ENCODE measurements at regions not wholly inside any gene's neighbourhood (a gene's known extent, or its start where the extent isn't known, plus 50 kb on each side); places are given as distances from the start of the nearest gene placed in this dataset.
A peak's percentile ranks its signal among the peaks of the same experiment; 100 is the strongest.
"Not testable (repeated sequence)": the region's sequence is repeated elsewhere in the genome, so short reads cannot be mapped to it uniquely, and the experiment has no call there.

GRCh38 chr21:14058566-14058965 lies 152.2 kb downstream of the LIPI start:
- no peak for DNase-seq

- DNase-seq = not testable (repeated sequence)
These were observed 152.8 kb downstream of the LIPI start for GRCh38 chr21:14057841-14058481.

- DNase-seq = no peak
These were observed 153.4 kb downstream of the LIPI start for GRCh38 chr21:14057313-14057712.

- no peak for DNase-seq
These were observed 154.0 kb downstream of the LIPI start for GRCh38 chr21:14056771-14057191.

- not testable (repeated sequence) for DNase-seq
These were observed 154.8 kb downstream of the LIPI start for GRCh38 chr21:14055746-14056515.

- no peak for DNase-seq
These were observed 156.1 kb downstream of the LIPI start for GRCh38 chr21:14054682-14055081.

GRCh38 chr21:14050121-14050520 lies 160.6 kb downstream of the LIPI start:
- DNase-seq = no peak

GRCh38 chr21:14046401-14046800 lies 164.4 kb downstream of the LIPI start:
- no peak for DNase-seq

GRCh38 chr21:14040386-14040785 lies 170.4 kb downstream of the LIPI start:
- DNase-seq = no peak

GRCh38 chr21:14028619-14029018 lies 182.1 kb downstream of the LIPI start:
- DNase-seq = not testable (repeated sequence)

- DNase-seq = peak; percentile 87
These were observed 183.4 kb downstream of the LIPI start for GRCh38 chr21:14027235-14027869.

GRCh38 chr21:14020108-14020507 lies 190.6 kb downstream of the LIPI start:
- not testable (repeated sequence) for DNase-seq

- DNase-seq = not testable (repeated sequence)
These were observed 194.9 kb downstream of the LIPI start for GRCh38 chr21:14015841-14016240.

GRCh38 chr21:14013623-14014498 lies 196.9 kb downstream of the LIPI start:
- DNase-seq = not testable (repeated sequence)

- no peak for DNase-seq
These were observed 197.6 kb downstream of the LIPI start for GRCh38 chr21:14013056-14013603.

- DNase-seq = no peak
These were observed 198.3 kb downstream of the LIPI start for GRCh38 chr21:14012409-14012808.

GRCh38 chr21:14011751-14012150 lies 199.0 kb downstream of the LIPI start:
- DNase-seq = not testable (repeated sequence)

GRCh38 chr21:14011149-14011548 lies 199.6 kb downstream of the LIPI start:
- not testable (repeated sequence) for DNase-seq

- no peak for DNase-seq
These were observed 200.0 kb downstream of the LIPI start for GRCh38 chr21:14010729-14011128.

GRCh38 chr21:14009990-14010389 lies 200.8 kb downstream of the LIPI start:
- not testable (repeated sequence) for DNase-seq

- not testable (repeated sequence) for DNase-seq
These were observed 201.3 kb downstream of the LIPI start for GRCh38 chr21:14009238-14009981.

GRCh38 chr21:14008436-14008835 lies 202.3 kb downstream of the LIPI start:
- not testable (repeated sequence) for DNase-seq

Measured in NCI-H774 (cell line).